ENCODE measurements at regions not wholly inside any gene's neighbourhood (a gene's known extent, or its start where the extent isn't known, plus 50 kb on each side); places are given as distances from the start of the nearest gene placed in this dataset.
A peak's percentile ranks its signal among the peaks of the same experiment; 100 is the strongest.

- no peak overlapping the region for H3K27ac Mint-ChIP-seq
- H3K9me3 Mint-ChIP-seq = peaks cover 8% of the 10 kb centered on the region
- H3K4me3 Mint-ChIP-seq = no peak overlapping the region
- H3K27me3 Mint-ChIP-seq = no peaks in the 10 kb centered on the region
- no peak for ATAC-seq (replicated peaks)
- no peaks in the 10 kb centered on the region for H3K4me1 Mint-ChIP-seq
- no peaks in the 10 kb centered on the region for H3K36me3 Mint-ChIP-seq (ENCODE audit: low read depth)
Observed at GRCh38 chr13:53324656-53325055, 296.0 kb downstream of the OLFM4 start.

GRCh38 chr13:53326716-53327115, 298.1 kb downstream of the OLFM4 start:
- no peak for ATAC-seq (replicated peaks)
- H3K27ac Mint-ChIP-seq = no peak overlapping the region
- H3K9me3 Mint-ChIP-seq = peaks cover 4% of the 10 kb centered on the region
- no peaks in the 10 kb centered on the region for H3K36me3 Mint-ChIP-seq (ENCODE audit: low read depth)
- no peaks in the 10 kb centered on the region for H3K27me3 Mint-ChIP-seq
- no peak overlapping the region for H3K4me3 Mint-ChIP-seq
- no peaks in the 10 kb centered on the region for H3K4me1 Mint-ChIP-seq

- H3K36me3 Mint-ChIP-seq (ENCODE audit: low read depth) = no peaks in the 10 kb centered on the region
- no peak overlapping the region for H3K27ac Mint-ChIP-seq
- H3K27me3 Mint-ChIP-seq = no peaks in the 10 kb centered on the region
- no peak for ATAC-seq (replicated peaks)
- H3K4me1 Mint-ChIP-seq = no peaks in the 10 kb centered on the region
- H3K4me3 Mint-ChIP-seq = no peak overlapping the region
- peaks cover 4% of the 10 kb centered on the region for H3K9me3 Mint-ChIP-seq
Observed at GRCh38 chr13:53327680-53328315, 299.2 kb downstream of the OLFM4 start.

- Mint-ChIP-seq H3K4me1 (no peaks in the 10 kb centered on the region), H3K36me3 (ENCODE audit: low read depth) (no peaks in the 10 kb centered on the region), H3K27me3 (no peaks in the 10 kb centered on the region), H3K27ac (no peak overlapping the region), H3K4me3 (no peak overlapping the region), H3K9me3 (peaks cover 13% of the 10 kb centered on the region)
- no peak for ATAC-seq (replicated peaks)
Observed at GRCh38 chr13:53336441-53337160, 308.0 kb downstream of the OLFM4 start.

- Mint-ChIP-seq H3K36me3 (ENCODE audit: low read depth) (no peaks in the 10 kb centered on the region), H3K9me3 (peaks cover 13% of the 10 kb centered on the region), H3K4me1 (no peaks in the 10 kb centered on the region)
Observed at GRCh38 chr13:53338760-53339159, 310.1 kb downstream of the OLFM4 start.

GRCh38 chr13:53340505-53341143, 312.0 kb downstream of the OLFM4 start:
- H3K9me3 Mint-ChIP-seq = peaks cover 7% of the 10 kb centered on the region
- ATAC-seq (replicated peaks) = peak; percentile 40
- H3K4me3 Mint-ChIP-seq = no peak overlapping the region
- H3K36me3 Mint-ChIP-seq (ENCODE audit: low read depth) = no peaks in the 10 kb centered on the region
- no peaks in the 10 kb centered on the region for H3K4me1 Mint-ChIP-seq
- no peaks in the 10 kb centered on the region for H3K27me3 Mint-ChIP-seq
- no peak overlapping the region for H3K27ac Mint-ChIP-seq

More at GRCh38 chr13:53338760-53339159, 310.1 kb downstream of the OLFM4 start:
- H3K27ac Mint-ChIP-seq = no peak overlapping the region
- H3K27me3 Mint-ChIP-seq = no peaks in the 10 kb centered on the region
- H3K4me3 Mint-ChIP-seq = no peak overlapping the region
- no peak for ATAC-seq (replicated peaks)

GRCh38 chr13:53341144-53341510, 312.5 kb downstream of the OLFM4 start:
- ATAC-seq (replicated peaks) = no peak
- no peaks in the 10 kb centered on the region for H3K27me3 Mint-ChIP-seq
- H3K27ac Mint-ChIP-seq = no peak overlapping the region
- no peaks in the 10 kb centered on the region for H3K36me3 Mint-ChIP-seq (ENCODE audit: low read depth)
- H3K4me1 Mint-ChIP-seq = no peaks in the 10 kb centered on the region
- no peak overlapping the region for H3K4me3 Mint-ChIP-seq
- H3K9me3 Mint-ChIP-seq = peaks cover 7% of the 10 kb centered on the region

- no peak for ATAC-seq (replicated peaks)
- Mint-ChIP-seq H3K36me3 (ENCODE audit: low read depth) (no peaks in the 10 kb centered on the region), H3K4me3 (no peak overlapping the region), H3K4me1 (no peaks in the 10 kb centered on the region), H3K27ac (no peak overlapping the region), H3K9me3 (peaks cover 7% of the 10 kb centered on the region), H3K27me3 (no peaks in the 10 kb centered on the region)
Observed at GRCh38 chr13:53342623-53343360, 314.2 kb downstream of the OLFM4 start.

GRCh38 chr13:53343361-53343744, 314.7 kb downstream of the OLFM4 start:
- no peaks in the 10 kb centered on the region for H3K36me3 Mint-ChIP-seq (ENCODE audit: low read depth)
- no peak overlapping the region for H3K27ac Mint-ChIP-seq
- no peak overlapping the region for H3K4me3 Mint-ChIP-seq
- no peaks in the 10 kb centered on the region for H3K27me3 Mint-ChIP-seq
- no peak for ATAC-seq (replicated peaks)
- peaks cover 7% of the 10 kb centered on the region for H3K9me3 Mint-ChIP-seq
- no peaks in the 10 kb centered on the region for H3K4me1 Mint-ChIP-seq

- Mint-ChIP-seq H3K27ac (no peak overlapping the region), H3K36me3 (ENCODE audit: low read depth) (no peaks in the 10 kb centered on the region), H3K4me1 (no peaks in the 10 kb centered on the region), H3K27me3 (no peaks in the 10 kb centered on the region), H3K9me3 (peaks cover 6% of the 10 kb centered on the region), H3K4me3 (no peak overlapping the region)
- ATAC-seq (replicated peaks) = no peak
Observed at GRCh38 chr13:53351021-53351420, 322.4 kb downstream of the OLFM4 start.

- Mint-ChIP-seq H3K4me1 (no peaks in the 10 kb centered on the region), H3K27ac (no peak overlapping the region)
- ATAC-seq (replicated peaks) = peak; percentile 21
Observed at GRCh38 chr13:53357582-53357981, 329.0 kb downstream of the OLFM4 start.

GRCh38 chr13:53368948-53369347, 340.3 kb downstream of the OLFM4 start:
- Mint-ChIP-seq H3K27me3 (no peaks in the 10 kb centered on the region), H3K4me1 (no peaks in the 10 kb centered on the region), H3K4me3 (no peak overlapping the region), H3K9me3 (peaks cover 6% of the 10 kb centered on the region), H3K36me3 (ENCODE audit: low read depth) (no peaks in the 10 kb centered on the region), H3K27ac (no peak overlapping the region)
- ATAC-seq (replicated peaks) = no peak

More at GRCh38 chr13:53357582-53357981, 329.0 kb downstream of the OLFM4 start:
- Mint-ChIP-seq H3K27me3 (no peaks in the 10 kb centered on the region), H3K4me3 (no peak overlapping the region), H3K9me3 (peaks cover 12% of the 10 kb centered on the region), H3K36me3 (ENCODE audit: low read depth) (no peaks in the 10 kb centered on the region)

- no peaks in the 10 kb centered on the region for H3K27me3 Mint-ChIP-seq
- H3K9me3 Mint-ChIP-seq = peaks cover 10% of the 10 kb centered on the region
- ATAC-seq (replicated peaks) = no peak
- no peak overlapping the region for H3K4me3 Mint-ChIP-seq
- no peaks in the 10 kb centered on the region for H3K36me3 Mint-ChIP-seq (ENCODE audit: low read depth)
- H3K4me1 Mint-ChIP-seq = no peaks in the 10 kb centered on the region
- no peak overlapping the region for H3K27ac Mint-ChIP-seq
Observed at GRCh38 chr13:53379485-53379884, 350.9 kb downstream of the OLFM4 start.

GRCh38 chr13:53382008-53382407, 353.4 kb downstream of the OLFM4 start:
- Mint-ChIP-seq H3K9me3 (peaks cover 19% of the 10 kb centered on the region), H3K27me3 (peaks cover 5% of the 10 kb centered on the region), H3K27ac (no peak overlapping the region), H3K4me1 (no peaks in the 10 kb centered on the region), H3K36me3 (ENCODE audit: low read depth) (no peaks in the 10 kb centered on the region), H3K4me3 (no peak overlapping the region)
- no peak for ATAC-seq (replicated peaks)
